ENCODE measurements at regions not wholly inside any gene's neighbourhood (a gene's known extent, or its start where the extent isn't known, plus 50 kb on each side); places are given as distances from the start of the nearest gene placed in this dataset.

DNA sequence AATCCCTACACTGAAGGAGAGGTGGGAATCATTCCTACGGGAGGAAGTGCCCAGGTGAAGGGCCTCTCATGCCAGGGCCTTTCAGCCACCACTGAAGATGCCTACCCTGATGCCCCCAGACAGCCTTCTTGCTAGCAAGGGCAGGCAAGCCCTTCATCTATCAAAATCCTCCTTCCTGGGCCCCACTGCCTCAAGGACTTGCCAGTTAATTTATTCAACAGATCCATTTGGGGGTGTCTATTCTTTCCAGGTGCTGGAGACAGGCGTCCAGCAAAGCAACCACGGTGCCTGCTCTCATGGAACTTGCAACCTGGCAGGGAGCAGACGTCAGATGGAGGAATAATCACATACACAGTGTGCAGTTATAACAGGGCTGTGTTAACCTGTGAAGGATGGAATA lies 95.5 kb downstream of the GYPC start (continued):
- no peak for TF ChIP-seq ZNF331 (CRISPR knock-in tag; IDR thresholded peaks at IDR 0.05; ENCODE audit: low read depth)

DNA sequence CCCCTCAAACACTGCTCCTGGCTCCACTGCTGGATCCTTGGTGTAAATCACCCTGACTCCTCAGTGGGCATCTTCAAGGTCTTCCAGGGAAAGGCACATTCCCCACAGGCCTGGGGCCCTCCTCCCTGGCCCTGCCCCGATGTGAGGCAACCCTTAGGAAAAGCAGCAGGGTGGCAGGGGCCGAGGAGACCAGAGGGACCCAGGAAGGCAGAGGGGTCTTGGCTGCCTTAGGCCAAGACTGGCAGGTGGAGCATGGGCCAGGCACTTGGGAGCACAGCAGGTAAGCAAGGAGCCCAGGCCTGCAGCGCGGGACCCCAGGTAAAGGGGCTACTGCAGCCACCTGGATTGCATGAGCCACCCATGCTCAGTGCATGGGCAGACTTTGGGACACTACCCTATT lies 96.9 kb downstream of the GYPC start:
- Mint-ChIP-seq H3K27ac (no peak overlapping the region), H3K4me1 (peaks cover 4% of the 10 kb centered on the region; the same call in 2 of the 3 replicates), H3K27me3 (ENCODE audit: insufficient read depth, low read depth, poor library complexity) (peaks cover 3% of the 10 kb centered on the region)

DNA sequence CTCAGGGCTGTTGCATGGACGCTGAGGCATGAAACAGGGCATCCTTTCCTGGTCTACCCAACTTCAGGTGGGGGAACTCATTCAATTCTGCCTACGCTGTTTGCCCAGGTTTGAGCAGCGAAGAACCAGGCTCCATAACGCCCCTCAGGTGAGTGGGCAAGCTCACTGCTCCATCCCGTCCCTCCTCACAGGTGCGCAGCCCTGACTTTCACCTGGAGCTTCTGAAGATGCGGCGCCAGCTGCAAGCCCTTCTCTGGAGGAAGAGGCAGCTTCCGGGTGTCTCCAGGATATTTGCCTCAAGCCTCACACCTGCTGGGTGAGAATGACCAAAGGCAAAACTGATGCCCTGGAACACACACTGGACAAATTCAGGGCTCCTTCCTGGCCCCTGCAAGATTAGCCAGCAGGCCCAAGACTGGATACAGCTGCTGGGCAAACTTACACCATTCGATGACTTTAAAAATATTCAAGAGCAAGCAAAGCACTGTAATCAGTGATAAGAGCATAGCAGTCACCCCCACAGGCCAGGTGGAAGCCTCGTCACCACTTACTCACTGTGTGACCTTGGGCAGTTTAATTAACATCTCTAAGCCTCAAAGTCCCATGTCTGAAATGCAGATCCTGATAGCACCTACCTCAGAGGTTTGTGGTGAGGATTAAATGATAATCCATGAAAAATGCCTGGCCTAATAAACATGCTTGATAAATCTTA lies 97.7 kb downstream of the GYPC start:
- Histone ChIP-seq H3K9me2 (ENCODE audit: insufficient read depth) (no peaks in the 10 kb centered on the region), H3K79me2 (replicated peaks; ENCODE audit: insufficient read depth) (no peaks in the 10 kb centered on the region), H3K4me2 (no peak overlapping the region), H3K36me3 (ENCODE audit: insufficient read depth) (no peaks in the 10 kb centered on the region; the same call in 1 of the 2 replicates), H3K4me3 (no peak overlapping the region), H2AFZ (peak overlapping the region; percentile 38; the same call in 1 of the 2 replicates), H3F3A (replicated peaks; ENCODE audit: low read depth) (no peaks in the 10 kb centered on the region), H4K20me1 (replicated peaks; ENCODE audit: insufficient read depth) (no peaks in the 10 kb centered on the region), H3K4me1 (ENCODE audit: insufficient read depth) (peaks cover 6% of the 10 kb centered on the region; the same call in 1 of the 2 replicates), H3K27me3 (ENCODE audit: insufficient read depth) (no peaks in the 10 kb centered on the region), H3K27ac (ENCODE audit: low read depth) (no peak overlapping the region)
- Mint-ChIP-seq H3K27me3 (ENCODE audit: insufficient read depth, low read depth, poor library complexity) (peaks cover 3% of the 10 kb centered on the region), H3K9me3 (peaks cover 9% of the 10 kb centered on the region), H3K36me3 (ENCODE audit: low read depth) (peaks cover 9% of the 10 kb centered on the region), H3K4me1 (peaks cover 10% of the 10 kb centered on the region), H3K27ac (no peak overlapping the region), H3K4me3 (no peak overlapping the region)
- no peak for ATAC-seq
- DNase-seq (ENCODE audit: low spot score): no peak
- TF ChIP-seq POLR2AphosphoS5 (IDR thresholded peaks at IDR 0.05; ENCODE audit: low read depth): no peak
- no peak for TF ChIP-seq EZH2phosphoT487 (IDR thresholded peaks at IDR 0.05; ENCODE audit: unreplicated experiment)
- TF ChIP-seq, protein P1, sequence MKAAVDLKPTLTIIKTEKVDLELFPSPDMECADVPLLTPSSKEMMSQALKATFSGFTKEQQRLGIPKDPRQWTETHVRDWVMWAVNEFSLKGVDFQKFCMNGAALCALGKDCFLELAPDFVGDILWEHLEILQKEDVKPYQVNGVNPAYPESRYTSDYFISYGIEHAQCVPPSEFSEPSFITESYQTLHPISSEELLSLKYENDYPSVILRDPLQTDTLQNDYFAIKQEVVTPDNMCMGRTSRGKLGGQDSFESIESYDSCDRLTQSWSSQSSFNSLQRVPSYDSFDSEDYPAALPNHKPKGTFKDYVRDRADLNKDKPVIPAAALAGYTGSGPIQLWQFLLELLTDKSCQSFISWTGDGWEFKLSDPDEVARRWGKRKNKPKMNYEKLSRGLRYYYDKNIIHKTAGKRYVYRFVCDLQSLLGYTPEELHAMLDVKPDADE (IDR thresholded peaks at IDR 0.05): no peak
- TF ChIP-seq CREB1 (CRISPR knock-in tag; IDR thresholded peaks at IDR 0.05; ENCODE audit: low read depth): no peak
- TF ChIP-seq STAT1 (IDR thresholded peaks at IDR 0.05; ENCODE audit: unreplicated experiment): no peak
- no peak for TF ChIP-seq NANOG (IDR thresholded peaks at IDR 0.05; ENCODE audit: borderline replicate concordance)
- no peak for TF ChIP-seq ZNF114 (CRISPR knock-in tag; IDR thresholded peaks at IDR 0.05)
- TF ChIP-seq EZH2 (IDR thresholded peaks at IDR 0.05; ENCODE audit: low read depth, unreplicated experiment): no peak
- TF ChIP-seq, protein P2, sequence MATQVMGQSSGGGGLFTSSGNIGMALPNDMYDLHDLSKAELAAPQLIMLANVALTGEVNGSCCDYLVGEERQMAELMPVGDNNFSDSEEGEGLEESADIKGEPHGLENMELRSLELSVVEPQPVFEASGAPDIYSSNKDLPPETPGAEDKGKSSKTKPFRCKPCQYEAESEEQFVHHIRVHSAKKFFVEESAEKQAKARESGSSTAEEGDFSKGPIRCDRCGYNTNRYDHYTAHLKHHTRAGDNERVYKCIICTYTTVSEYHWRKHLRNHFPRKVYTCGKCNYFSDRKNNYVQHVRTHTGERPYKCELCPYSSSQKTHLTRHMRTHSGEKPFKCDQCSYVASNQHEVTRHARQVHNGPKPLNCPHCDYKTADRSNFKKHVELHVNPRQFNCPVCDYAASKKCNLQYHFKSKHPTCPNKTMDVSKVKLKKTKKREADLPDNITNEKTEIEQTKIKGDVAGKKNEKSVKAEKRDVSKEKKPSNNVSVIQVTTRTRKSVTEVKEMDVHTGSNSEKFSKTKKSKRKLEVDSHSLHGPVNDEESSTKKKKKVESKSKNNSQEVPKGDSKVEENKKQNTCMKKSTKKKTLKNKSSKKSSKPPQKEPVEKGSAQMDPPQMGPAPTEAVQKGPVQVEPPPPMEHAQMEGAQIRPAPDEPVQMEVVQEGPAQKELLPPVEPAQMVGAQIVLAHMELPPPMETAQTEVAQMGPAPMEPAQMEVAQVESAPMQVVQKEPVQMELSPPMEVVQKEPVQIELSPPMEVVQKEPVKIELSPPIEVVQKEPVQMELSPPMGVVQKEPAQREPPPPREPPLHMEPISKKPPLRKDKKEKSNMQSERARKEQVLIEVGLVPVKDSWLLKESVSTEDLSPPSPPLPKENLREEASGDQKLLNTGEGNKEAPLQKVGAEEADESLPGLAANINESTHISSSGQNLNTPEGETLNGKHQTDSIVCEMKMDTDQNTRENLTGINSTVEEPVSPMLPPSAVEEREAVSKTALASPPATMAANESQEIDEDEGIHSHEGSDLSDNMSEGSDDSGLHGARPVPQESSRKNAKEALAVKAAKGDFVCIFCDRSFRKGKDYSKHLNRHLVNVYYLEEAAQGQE (IDR thresholded peaks at IDR 0.05; ENCODE audit: unreplicated experiment): no peak

More for the DNA sequence above, 96.9 kb downstream of the GYPC start:
- H3K27me3 ChIP-seq (ENCODE audit: insufficient read depth): no peaks in the 10 kb centered on the region
- H3K9me3 Mint-ChIP-seq: peaks cover 9% of the 10 kb centered on the region
- no peaks in the 10 kb centered on the region; the same call in 1 of the 2 replicates for H3K36me3 ChIP-seq (ENCODE audit: insufficient read depth)
- TF ChIP-seq, protein P2 (IDR thresholded peaks at IDR 0.05; ENCODE audit: unreplicated experiment): no peak
- H3F3A ChIP-seq (replicated peaks; ENCODE audit: low read depth): no peaks in the 10 kb centered on the region
- no peaks in the 10 kb centered on the region for H3K9me2 ChIP-seq (ENCODE audit: insufficient read depth)
- H3K4me3 ChIP-seq: no peak overlapping the region
- no peak for DNase-seq (ENCODE audit: low spot score)
- no peaks in the 10 kb centered on the region for H3K79me2 ChIP-seq (replicated peaks; ENCODE audit: insufficient read depth)
- H3K36me3 Mint-ChIP-seq (ENCODE audit: low read depth): peaks cover 9% of the 10 kb centered on the region
- H4K20me1 ChIP-seq (replicated peaks; ENCODE audit: insufficient read depth): no peaks in the 10 kb centered on the region
- H3K4me3 Mint-ChIP-seq: no peak overlapping the region
- H2AFZ ChIP-seq: no peak overlapping the region
- ATAC-seq: no peak
- no peak overlapping the region for H3K27ac ChIP-seq (ENCODE audit: low read depth)
- H3K4me1 ChIP-seq (ENCODE audit: insufficient read depth): no peaks in the 10 kb centered on the region
- no peak overlapping the region for H3K4me2 ChIP-seq
